ENCODE measurements at regions not wholly inside any gene's neighbourhood (a gene's known extent, or its start where the extent isn't known, plus 50 kb on each side); places are given as distances from the start of the nearest gene placed in this dataset.

DNA sequence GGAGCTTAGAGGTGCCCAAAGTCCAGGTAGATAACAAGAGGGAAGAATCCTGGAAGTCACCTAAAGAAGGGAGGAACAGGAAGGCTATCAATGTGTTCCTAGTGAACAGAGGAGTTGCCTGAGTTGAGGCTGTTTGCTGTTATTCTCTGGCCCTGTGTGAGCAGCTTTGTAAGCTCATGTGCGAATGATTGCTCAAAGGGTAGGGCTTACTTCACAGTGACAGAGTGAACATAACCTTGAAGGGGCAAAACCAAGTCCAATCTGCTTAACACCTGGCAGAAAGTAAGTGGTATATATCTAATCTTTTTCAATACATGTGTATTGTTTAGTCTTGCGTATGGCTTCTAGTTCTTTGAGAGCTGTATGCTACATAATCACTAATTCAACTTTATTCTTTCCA is 1153.6 kb downstream of the TUSC7 start:
- TF ChIP-seq, protein P1, sequence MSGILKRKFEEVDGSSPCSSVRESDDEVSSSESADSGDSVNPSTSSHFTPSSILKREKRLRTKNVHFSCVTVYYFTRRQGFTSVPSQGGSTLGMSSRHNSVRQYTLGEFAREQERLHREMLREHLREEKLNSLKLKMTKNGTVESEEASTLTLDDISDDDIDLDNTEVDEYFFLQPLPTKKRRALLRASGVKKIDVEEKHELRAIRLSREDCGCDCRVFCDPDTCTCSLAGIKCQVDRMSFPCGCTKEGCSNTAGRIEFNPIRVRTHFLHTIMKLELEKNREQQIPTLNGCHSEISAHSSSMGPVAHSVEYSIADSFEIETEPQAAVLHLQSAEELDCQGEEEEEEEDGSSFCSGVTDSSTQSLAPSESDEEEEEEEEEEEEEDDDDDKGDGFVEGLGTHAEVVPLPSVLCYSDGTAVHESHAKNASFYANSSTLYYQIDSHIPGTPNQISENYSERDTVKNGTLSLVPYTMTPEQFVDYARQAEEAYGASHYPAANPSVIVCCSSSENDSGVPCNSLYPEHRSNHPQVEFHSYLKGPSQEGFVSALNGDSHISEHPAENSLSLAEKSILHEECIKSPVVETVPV (CRISPR knock-in tag; IDR thresholded peaks at IDR 0.05) = no peak
- TF ChIP-seq, protein P2, sequence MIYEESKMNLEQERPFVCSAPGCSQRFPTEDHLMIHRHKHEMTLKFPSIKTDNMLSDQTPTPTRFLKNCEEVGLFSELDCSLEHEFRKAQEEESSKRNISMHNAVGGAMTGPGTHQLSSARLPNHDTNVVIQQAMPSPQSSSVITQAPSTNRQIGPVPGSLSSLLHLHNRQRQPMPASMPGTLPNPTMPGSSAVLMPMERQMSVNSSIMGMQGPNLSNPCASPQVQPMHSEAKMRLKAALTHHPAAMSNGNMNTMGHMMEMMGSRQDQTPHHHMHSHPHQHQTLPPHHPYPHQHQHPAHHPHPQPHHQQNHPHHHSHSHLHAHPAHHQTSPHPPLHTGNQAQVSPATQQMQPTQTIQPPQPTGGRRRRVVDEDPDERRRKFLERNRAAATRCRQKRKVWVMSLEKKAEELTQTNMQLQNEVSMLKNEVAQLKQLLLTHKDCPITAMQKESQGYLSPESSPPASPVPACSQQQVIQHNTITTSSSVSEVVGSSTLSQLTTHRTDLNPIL (CRISPR knock-in tag; IDR thresholded peaks at IDR 0.05; ENCODE audit: low read depth) = no peak
- TF ChIP-seq ZNF8 (CRISPR knock-in tag; IDR thresholded peaks at IDR 0.05) (no peak), OSR1 (CRISPR knock-in tag; IDR thresholded peaks at IDR 0.05) (no peak), CSDC2 (CRISPR knock-in tag; IDR thresholded peaks at IDR 0.05) (no peak), ARNTL (CRISPR knock-in tag; IDR thresholded peaks at IDR 0.05; ENCODE audit: borderline replicate concordance, low read depth) (no peak), ZNF70 (CRISPR knock-in tag; IDR thresholded peaks at IDR 0.05) (no peak), PPARA (CRISPR knock-in tag; IDR thresholded peaks at IDR 0.05; ENCODE audit: borderline replicate concordance) (no peak), ZC3H10 (CRISPR knock-in tag; IDR thresholded peaks at IDR 0.05) (no peak), RARB (CRISPR knock-in tag; IDR thresholded peaks at IDR 0.05) (no peak), ZFP3 (CRISPR knock-in tag; IDR thresholded peaks at IDR 0.05) (no peak)
- TF ChIP-seq, protein P3, sequence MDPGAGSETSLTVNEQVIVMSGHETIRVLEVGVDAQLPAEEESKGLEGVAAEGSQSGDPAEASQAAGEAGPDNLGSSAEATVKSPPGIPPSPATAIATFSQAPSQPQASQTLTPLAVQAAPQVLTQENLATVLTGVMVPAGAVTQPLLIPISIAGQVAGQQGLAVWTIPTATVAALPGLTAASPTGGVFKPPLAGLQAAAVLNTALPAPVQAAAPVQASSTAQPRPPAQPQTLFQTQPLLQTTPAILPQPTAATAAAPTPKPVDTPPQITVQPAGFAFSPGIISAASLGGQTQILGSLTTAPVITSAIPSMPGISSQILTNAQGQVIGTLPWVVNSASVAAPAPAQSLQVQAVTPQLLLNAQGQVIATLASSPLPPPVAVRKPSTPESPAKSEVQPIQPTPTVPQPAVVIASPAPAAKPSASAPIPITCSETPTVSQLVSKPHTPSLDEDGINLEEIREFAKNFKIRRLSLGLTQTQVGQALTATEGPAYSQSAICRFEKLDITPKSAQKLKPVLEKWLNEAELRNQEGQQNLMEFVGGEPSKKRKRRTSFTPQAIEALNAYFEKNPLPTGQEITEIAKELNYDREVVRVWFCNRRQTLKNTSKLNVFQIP (CRISPR knock-in tag; IDR thresholded peaks at IDR 0.05; ENCODE audit: borderline replicate concordance, low read depth) = no peak
- TF ChIP-seq, protein P4, sequence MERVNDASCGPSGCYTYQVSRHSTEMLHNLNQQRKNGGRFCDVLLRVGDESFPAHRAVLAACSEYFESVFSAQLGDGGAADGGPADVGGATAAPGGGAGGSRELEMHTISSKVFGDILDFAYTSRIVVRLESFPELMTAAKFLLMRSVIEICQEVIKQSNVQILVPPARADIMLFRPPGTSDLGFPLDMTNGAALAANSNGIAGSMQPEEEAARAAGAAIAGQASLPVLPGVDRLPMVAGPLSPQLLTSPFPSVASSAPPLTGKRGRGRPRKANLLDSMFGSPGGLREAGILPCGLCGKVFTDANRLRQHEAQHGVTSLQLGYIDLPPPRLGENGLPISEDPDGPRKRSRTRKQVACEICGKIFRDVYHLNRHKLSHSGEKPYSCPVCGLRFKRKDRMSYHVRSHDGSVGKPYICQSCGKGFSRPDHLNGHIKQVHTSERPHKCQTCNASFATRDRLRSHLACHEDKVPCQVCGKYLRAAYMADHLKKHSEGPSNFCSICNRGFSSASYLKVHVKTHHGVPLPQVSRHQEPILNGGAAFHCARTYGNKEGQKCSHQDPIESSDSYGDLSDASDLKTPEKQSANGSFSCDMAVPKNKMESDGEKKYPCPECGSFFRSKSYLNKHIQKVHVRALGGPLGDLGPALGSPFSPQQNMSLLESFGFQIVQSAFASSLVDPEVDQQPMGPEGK (CRISPR knock-in tag; IDR thresholded peaks at IDR 0.05; ENCODE audit: borderline replicate concordance) = no peak
- ATAC-seq = no peak

DNA sequence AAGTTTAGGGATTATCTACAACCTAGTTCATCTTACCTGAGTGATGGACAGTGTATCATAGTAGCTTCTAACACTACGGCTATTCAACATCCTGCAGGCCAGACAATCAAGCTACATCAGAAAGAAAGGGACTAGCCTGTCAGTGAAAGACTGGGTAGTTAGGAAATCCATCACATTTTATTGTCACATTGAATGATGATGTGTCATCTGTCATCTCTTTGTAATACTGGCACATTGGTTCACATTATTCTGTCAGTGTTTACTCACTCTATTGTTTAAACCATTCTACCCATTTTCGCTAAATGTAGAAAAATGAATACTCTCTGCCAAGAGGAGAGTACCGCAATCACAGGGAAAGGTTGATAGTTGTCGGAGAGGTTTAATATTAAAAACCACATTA is 1155.8 kb downstream of the TUSC7 start:
- no peak for ATAC-seq
- TF ChIP-seq, protein P5, sequence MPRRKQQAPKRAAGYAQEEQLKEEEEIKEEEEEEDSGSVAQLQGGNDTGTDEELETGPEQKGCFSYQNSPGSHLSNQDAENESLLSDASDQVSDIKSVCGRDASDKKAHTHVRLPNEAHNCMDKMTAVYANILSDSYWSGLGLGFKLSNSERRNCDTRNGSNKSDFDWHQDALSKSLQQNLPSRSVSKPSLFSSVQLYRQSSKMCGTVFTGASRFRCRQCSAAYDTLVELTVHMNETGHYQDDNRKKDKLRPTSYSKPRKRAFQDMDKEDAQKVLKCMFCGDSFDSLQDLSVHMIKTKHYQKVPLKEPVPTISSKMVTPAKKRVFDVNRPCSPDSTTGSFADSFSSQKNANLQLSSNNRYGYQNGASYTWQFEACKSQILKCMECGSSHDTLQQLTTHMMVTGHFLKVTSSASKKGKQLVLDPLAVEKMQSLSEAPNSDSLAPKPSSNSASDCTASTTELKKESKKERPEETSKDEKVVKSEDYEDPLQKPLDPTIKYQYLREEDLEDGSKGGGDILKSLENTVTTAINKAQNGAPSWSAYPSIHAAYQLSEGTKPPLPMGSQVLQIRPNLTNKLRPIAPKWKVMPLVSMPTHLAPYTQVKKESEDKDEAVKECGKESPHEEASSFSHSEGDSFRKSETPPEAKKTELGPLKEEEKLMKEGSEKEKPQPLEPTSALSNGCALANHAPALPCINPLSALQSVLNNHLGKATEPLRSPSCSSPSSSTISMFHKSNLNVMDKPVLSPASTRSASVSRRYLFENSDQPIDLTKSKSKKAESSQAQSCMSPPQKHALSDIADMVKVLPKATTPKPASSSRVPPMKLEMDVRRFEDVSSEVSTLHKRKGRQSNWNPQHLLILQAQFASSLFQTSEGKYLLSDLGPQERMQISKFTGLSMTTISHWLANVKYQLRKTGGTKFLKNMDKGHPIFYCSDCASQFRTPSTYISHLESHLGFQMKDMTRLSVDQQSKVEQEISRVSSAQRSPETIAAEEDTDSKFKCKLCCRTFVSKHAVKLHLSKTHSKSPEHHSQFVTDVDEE (CRISPR knock-in tag; IDR thresholded peaks at IDR 0.05) = no peak
- TF ChIP-seq, protein P4 (CRISPR knock-in tag; IDR thresholded peaks at IDR 0.05; ENCODE audit: borderline replicate concordance) = no peak
- no peak for TF ChIP-seq CSDC2 (CRISPR knock-in tag; IDR thresholded peaks at IDR 0.05)
- no peak for TF ChIP-seq ESRRG (CRISPR knock-in tag; IDR thresholded peaks at IDR 0.05)
- no peak for TF ChIP-seq ZC3H10 (CRISPR knock-in tag; IDR thresholded peaks at IDR 0.05)
- TF ChIP-seq ZFP3 (CRISPR knock-in tag; IDR thresholded peaks at IDR 0.05) = no peak
- TF ChIP-seq, protein P2 (CRISPR knock-in tag; IDR thresholded peaks at IDR 0.05; ENCODE audit: low read depth) = no peak
- TF ChIP-seq, protein P3 (CRISPR knock-in tag; IDR thresholded peaks at IDR 0.05; ENCODE audit: borderline replicate concordance, low read depth) = no peak
- no peak for TF ChIP-seq BACH2 (CRISPR knock-in tag; IDR thresholded peaks at IDR 0.05; ENCODE audit: borderline replicate concordance)
- no peak for TF ChIP-seq ARNTL (CRISPR knock-in tag; IDR thresholded peaks at IDR 0.05; ENCODE audit: borderline replicate concordance, low read depth)
- TF ChIP-seq GLIS3 (CRISPR knock-in tag; IDR thresholded peaks at IDR 0.05) = no peak
- TF ChIP-seq ISL1 (CRISPR knock-in tag; IDR thresholded peaks at IDR 0.05) = no peak

Measured in SK-N-SH treated with all-trans-retinoic acid at 6 μM for 48 hours (cell line).